ENCODE measurements at regions not wholly inside any gene's neighbourhood (a gene's known extent, or its start where the extent isn't known, plus 50 kb on each side); places are given as distances from the start of the nearest gene placed in this dataset.

DNA sequence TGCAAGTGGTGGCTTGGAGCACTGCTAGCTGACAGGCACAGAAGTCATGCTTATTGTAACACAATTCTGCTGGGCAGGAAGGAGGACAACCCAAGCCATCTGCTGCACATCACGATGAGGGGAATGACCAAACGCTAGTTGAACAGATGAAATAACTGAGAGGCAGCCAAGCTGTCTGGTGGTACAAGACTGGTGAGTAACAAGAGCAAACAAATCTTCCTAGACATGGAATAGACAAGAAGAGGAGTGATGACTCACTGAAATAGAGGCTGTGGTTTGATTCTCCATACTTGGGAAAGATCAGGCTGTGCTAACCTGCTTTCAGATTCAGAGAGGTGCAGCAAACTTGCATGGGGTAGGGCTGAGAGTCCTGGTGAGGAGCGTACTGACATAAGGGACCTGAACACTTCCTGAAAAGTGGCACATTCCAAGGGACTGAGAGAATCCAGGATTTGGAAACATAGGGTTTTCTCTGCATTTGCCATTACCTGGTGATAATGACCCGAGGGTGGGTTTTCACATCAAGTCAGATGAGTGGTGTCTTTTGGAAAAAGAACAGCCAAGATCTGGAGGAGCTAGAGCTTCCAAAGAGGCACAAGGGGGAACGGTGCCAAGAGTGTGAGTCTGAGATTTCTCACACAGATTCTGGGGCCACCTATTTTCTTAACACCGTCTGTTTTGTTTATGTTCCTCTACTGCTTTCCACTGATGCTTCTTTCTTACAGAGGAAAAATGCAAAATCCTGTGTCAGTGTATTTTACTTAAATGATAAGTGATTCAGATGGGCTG is 60.0 kb downstream of the PRL start (continued):
- TF ChIP-seq, protein P1, sequence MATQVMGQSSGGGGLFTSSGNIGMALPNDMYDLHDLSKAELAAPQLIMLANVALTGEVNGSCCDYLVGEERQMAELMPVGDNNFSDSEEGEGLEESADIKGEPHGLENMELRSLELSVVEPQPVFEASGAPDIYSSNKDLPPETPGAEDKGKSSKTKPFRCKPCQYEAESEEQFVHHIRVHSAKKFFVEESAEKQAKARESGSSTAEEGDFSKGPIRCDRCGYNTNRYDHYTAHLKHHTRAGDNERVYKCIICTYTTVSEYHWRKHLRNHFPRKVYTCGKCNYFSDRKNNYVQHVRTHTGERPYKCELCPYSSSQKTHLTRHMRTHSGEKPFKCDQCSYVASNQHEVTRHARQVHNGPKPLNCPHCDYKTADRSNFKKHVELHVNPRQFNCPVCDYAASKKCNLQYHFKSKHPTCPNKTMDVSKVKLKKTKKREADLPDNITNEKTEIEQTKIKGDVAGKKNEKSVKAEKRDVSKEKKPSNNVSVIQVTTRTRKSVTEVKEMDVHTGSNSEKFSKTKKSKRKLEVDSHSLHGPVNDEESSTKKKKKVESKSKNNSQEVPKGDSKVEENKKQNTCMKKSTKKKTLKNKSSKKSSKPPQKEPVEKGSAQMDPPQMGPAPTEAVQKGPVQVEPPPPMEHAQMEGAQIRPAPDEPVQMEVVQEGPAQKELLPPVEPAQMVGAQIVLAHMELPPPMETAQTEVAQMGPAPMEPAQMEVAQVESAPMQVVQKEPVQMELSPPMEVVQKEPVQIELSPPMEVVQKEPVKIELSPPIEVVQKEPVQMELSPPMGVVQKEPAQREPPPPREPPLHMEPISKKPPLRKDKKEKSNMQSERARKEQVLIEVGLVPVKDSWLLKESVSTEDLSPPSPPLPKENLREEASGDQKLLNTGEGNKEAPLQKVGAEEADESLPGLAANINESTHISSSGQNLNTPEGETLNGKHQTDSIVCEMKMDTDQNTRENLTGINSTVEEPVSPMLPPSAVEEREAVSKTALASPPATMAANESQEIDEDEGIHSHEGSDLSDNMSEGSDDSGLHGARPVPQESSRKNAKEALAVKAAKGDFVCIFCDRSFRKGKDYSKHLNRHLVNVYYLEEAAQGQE (IDR thresholded peaks at IDR 0.05), result no peak

Small RNA genes in the stretch of these regions (small RNA-seq; reads per million reads assigned to genes)
- gene AL136313.1, result 0 reads per million in 6 experiments

Measured in A549 (cell line).